Spleen (tissue), 11 donors: ENCODE measurements at regions not wholly inside any gene's neighbourhood (a gene's known extent, or its start where the extent isn't known, plus 50 kb on each side); places are given as distances from the start of the nearest gene placed in this dataset.

ENCODE experiments used
- DNase-seq: peaks from one replicate; pipeline ENCODE4 v3.0.0-alpha.2; 2020
- H3K27ac ChIP-seq, 8 donors: fragments of 200-600 bp; sonication (generic) in 7 of 8; 1 replicate in 4 of 8; 2 replicates in 4 of 8; pipeline versions ENCODE4 v1.5.0 to v1.8.0; 2016 to 2021; ENCODE audit warnings: inconsistent platforms in 4 of 8, mild to moderate bottlenecking in 4 of 8, moderate library complexity in 1 of 8
- H3K27me3 ChIP-seq, 7 donors: fragments of 200-600 bp; sonication (generic) in 6 of 7; replicated peaks in 1 of 7; 1 replicate in 4 of 7; 2 replicates in 3 of 7; pipeline versions ENCODE4 v1.5.0 to v1.8.0; 2016 to 2021; ENCODE audit warnings: inconsistent platforms in 3 of 7, mild to moderate bottlenecking in 1 of 7
- H3K36me3 ChIP-seq, 6 donors: fragments of 200-600 bp; sonication (generic) in 5 of 6; 1 replicate in 4 of 6; 2 replicates in 2 of 6; pipeline versions ENCODE4 v1.5.0 to v1.8.0; 2016 to 2021; ENCODE audit warnings: inconsistent platforms in 2 of 6
- H3K4me1 ChIP-seq, 6 donors: fragments of 200-600 bp; sonication (generic) in 5 of 6; 1 replicate in 3 of 6; 2 replicates in 3 of 6; pipeline versions ENCODE4 v1.5.0 to v1.8.0; 2016 to 2021; ENCODE audit warnings: inconsistent platforms in 3 of 6
- H3K4me3 ChIP-seq, 8 donors: fragments of 200-600 bp; sonication (generic) in 7 of 8; 1 replicate in 4 of 8; 2 replicates in 4 of 8; pipeline versions ENCODE4 v1.5.0 to v1.8.0; 2016 to 2021; ENCODE audit warnings: inconsistent platforms in 4 of 8, mild to moderate bottlenecking in 4 of 8, moderate library complexity in 2 of 8
- H3K9me3 ChIP-seq, 8 donors: fragments of 200-600 bp; sonication (generic) in 7 of 8; 1 replicate in 4 of 8; 2 replicates in 4 of 8; pipeline versions ENCODE4 v1.5.0 to v1.8.0; 2016 to 2021; ENCODE audit warnings: inconsistent platforms in 4 of 8
- CTCF ChIP-seq, 11 experiments: fragments of 200-600 bp in 7 of 11; fragments of 450-650 bp in 4 of 11; sonication (generic) in 4 of 11; IDR thresholded peaks in 8 of 11; conservative IDR thresholded peaks in 3 of 11; 1 replicate in 7 of 11; 2 replicates in 4 of 11; pipeline versions ENCODE4 v1.4.0 to v1.8.0; 2016 to 2021; ENCODE audit warnings: antibody characterized with exemption in 11 of 11, inconsistent platforms in 4 of 11, mild to moderate bottlenecking in 1 of 11
- POLR2A ChIP-seq, 3 donors: fragments of 450-650 bp; IDR thresholded peaks; one replicate each; pipeline ENCODE4 v1.5.1; 2017; ENCODE audit warnings: antibody characterized with exemption in 3 of 3, mild to moderate bottlenecking in 1 of 3
- POLR2AphosphoS5 ChIP-seq, 3 donors: sonication (generic); formaldehyde crosslinking; IDR thresholded peaks; one replicate each; pipeline ENCODE4 v1.5.1; 2017; ENCODE audit warnings: antibody characterized with exemption in 3 of 3
- WGBS, 5 donors: extraction: QIAGEN DNeasy Blood & Tissue Kit in 3 of 5; methylation state at CpG; one replicate each; pipeline versions ENCODE4 v1.1.5 to v1.1.7; 2013 to 2018; 5-methylcytosine and 5-hydroxymethylcytosine counted together
- intact Hi-C: fragments of 100-400 bp; cut with DNase I; formaldehyde crosslinking; loops from one replicate; pipeline ENCODE4 v1.15.0; 2023; ENCODE audit warnings: low total_unique reads
- donor health status: healthy with polysubstance abuse.
- donor health status: DM: no; HTN: no; CAD: no; lungs with moderate emphysema.
- donor health status: DM: no; HTN: no; CAD: no.
- donor health status: Bipolar disorder and iron deficiency.
- donor health status: healthy.
- donor health status: DM: no; HTN: no; CAD: no.
- donor health status: DM: yes; HTN: yes; CAD: no.

- intact Hi-C loops, result no loop called here
- Histone ChIP-seq H3K36me3 (no peaks in the 10 kb centered on the region), H3K9me3 (peaks cover 0 to 3% (median 0%) of the 10 kb centered on the region in 8 donors), H3K4me1 (no peaks in the 10 kb centered on the region), H3K27me3 (no peaks in the 10 kb centered on the region), H3K4me3 (no peak overlapping the region), H3K27ac (no peak overlapping the region)
- TF ChIP-seq POLR2AphosphoS5 (IDR thresholded peaks at IDR 0.05) (no peak), CTCF (IDR thresholded peaks at IDR 0.05 in 8 of 11, conservative IDR thresholded peaks at IDR 0.05 in 3 of 11) (no peak), POLR2A (IDR thresholded peaks at IDR 0.05) (no peak)
- DNase-seq, result no peak
- WGBS, 5 donors, result 10 to 39% (median 23%) methylated on average over 1 of the region's 1 CpG
Observed at GRCh38 chr7:52498366-52498765, 537.1 kb upstream of the POM121L12 start.

- Histone ChIP-seq H3K4me1 (no peaks in the 10 kb centered on the region), H3K27ac (no peak overlapping the region), H3K4me3 (no peak overlapping the region), H3K27me3 (no peaks in the 10 kb centered on the region), H3K36me3 (no peaks in the 10 kb centered on the region), H3K9me3 (peaks cover 0 to 15% (median 0%) of the 10 kb centered on the region in 8 donors)
- WGBS, 5 donors, result 55 to 70% (median 60%) methylated on average over 3 of the region's 3 CpGs
- intact Hi-C loops, result no loop called here
- DNase-seq, result no peak
- no peak for TF ChIP-seq POLR2A (IDR thresholded peaks at IDR 0.05)
- no peak for TF ChIP-seq POLR2AphosphoS5 (IDR thresholded peaks at IDR 0.05)
- TF ChIP-seq CTCF (IDR thresholded peaks at IDR 0.05 in 8 of 11, conservative IDR thresholded peaks at IDR 0.05 in 3 of 11), result no peak
Observed at GRCh38 chr7:52486267-52486666, 549.2 kb upstream of the POM121L12 start.

GRCh38 chr7:52482076-52482475 is 553.4 kb upstream of the POM121L12 start:
- H3K27me3 ChIP-seq, result no peaks in the 10 kb centered on the region
- H3K4me3 ChIP-seq, result no peak overlapping the region
- DNase-seq, result no peak
- intact Hi-C loops, result no loop called here
- WGBS, 5 donors, result 57 to 78% (median 61%) methylated on average over 2 of the region's 2 CpGs
- no peaks in the 10 kb centered on the region for H3K36me3 ChIP-seq
- no peak overlapping the region for H3K27ac ChIP-seq
- no peak for TF ChIP-seq POLR2A (IDR thresholded peaks at IDR 0.05)
- no peak for TF ChIP-seq POLR2AphosphoS5 (IDR thresholded peaks at IDR 0.05)
- TF ChIP-seq CTCF (IDR thresholded peaks at IDR 0.05 in 8 of 11, conservative IDR thresholded peaks at IDR 0.05 in 3 of 11), result no peak
- H3K9me3 ChIP-seq, result peaks cover 0 to 15% (median 0%) of the 10 kb centered on the region in 8 donors
- no peaks in the 10 kb centered on the region for H3K4me1 ChIP-seq

GRCh38 chr7:52481571-52481970 is 553.9 kb upstream of the POM121L12 start:
- H3K27me3 ChIP-seq, result no peaks in the 10 kb centered on the region
- no peak overlapping the region for H3K4me3 ChIP-seq
- WGBS, 5 donors, result 45 to 76% (median 59%) methylated on average over 2 of the region's 2 CpGs
- no peaks in the 10 kb centered on the region for H3K4me1 ChIP-seq
- DNase-seq, result no peak
- peaks cover 0 to 14% (median 0%) of the 10 kb centered on the region in 8 donors for H3K9me3 ChIP-seq
- H3K36me3 ChIP-seq, result no peaks in the 10 kb centered on the region
- no peak overlapping the region for H3K27ac ChIP-seq
- no peak for TF ChIP-seq POLR2A (IDR thresholded peaks at IDR 0.05)
- no peak for TF ChIP-seq POLR2AphosphoS5 (IDR thresholded peaks at IDR 0.05)
- TF ChIP-seq CTCF (IDR thresholded peaks at IDR 0.05 in 8 of 11, conservative IDR thresholded peaks at IDR 0.05 in 3 of 11), result no peak
- intact Hi-C loops, result no loop called here
